Adrenal gland (tissue), 5 donors: ENCODE measurements at regions not wholly inside any gene's neighbourhood (a gene's known extent, or its start where the extent isn't known, plus 50 kb on each side); places are given as distances from the start of the nearest gene placed in this dataset.

Experiments
- POLR2A ChIP-seq, 2 donors: fragments of 450-650 bp; IDR thresholded peaks; one replicate each; pipeline ENCODE4 v1.6.1; 2017; ENCODE audit warnings: antibody characterized with exemption in 2 of 2, mild to moderate bottlenecking in 2 of 2, moderate library complexity in 1 of 2
- TF ChIP-seq, protein P1 (sequence below), 6 experiments: fragments of 450-650 bp in 4 of 6; fragments of 200-600 bp in 2 of 6; sonication (generic) in 1 of 6; IDR thresholded peaks; 1 replicate in 5 of 6; 2 replicates in 1 of 6; pipeline versions ENCODE4 v1.5.1 to v1.8.0; 2016 to 2021; ENCODE audit warnings: antibody characterized with exemption in 6 of 6, mild to moderate bottlenecking in 2 of 6, moderate library complexity in 1 of 6
- donor health status: DM: no; HTN: no; CAD: no.

- TF ChIP-seq, protein P1, sequence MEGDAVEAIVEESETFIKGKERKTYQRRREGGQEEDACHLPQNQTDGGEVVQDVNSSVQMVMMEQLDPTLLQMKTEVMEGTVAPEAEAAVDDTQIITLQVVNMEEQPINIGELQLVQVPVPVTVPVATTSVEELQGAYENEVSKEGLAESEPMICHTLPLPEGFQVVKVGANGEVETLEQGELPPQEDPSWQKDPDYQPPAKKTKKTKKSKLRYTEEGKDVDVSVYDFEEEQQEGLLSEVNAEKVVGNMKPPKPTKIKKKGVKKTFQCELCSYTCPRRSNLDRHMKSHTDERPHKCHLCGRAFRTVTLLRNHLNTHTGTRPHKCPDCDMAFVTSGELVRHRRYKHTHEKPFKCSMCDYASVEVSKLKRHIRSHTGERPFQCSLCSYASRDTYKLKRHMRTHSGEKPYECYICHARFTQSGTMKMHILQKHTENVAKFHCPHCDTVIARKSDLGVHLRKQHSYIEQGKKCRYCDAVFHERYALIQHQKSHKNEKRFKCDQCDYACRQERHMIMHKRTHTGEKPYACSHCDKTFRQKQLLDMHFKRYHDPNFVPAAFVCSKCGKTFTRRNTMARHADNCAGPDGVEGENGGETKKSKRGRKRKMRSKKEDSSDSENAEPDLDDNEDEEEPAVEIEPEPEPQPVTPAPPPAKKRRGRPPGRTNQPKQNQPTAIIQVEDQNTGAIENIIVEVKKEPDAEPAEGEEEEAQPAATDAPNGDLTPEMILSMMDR (IDR thresholded peaks at IDR 0.05), result no peak
- no peak for TF ChIP-seq POLR2A (IDR thresholded peaks at IDR 0.05)
These were observed 771.0 kb downstream of the QKI start for GRCh38 chr6:164185471-164185871.
